ENCODE measurements at regions not wholly inside any gene's neighbourhood (a gene's known extent, or its start where the extent isn't known, plus 50 kb on each side); places are given as distances from the start of the nearest gene placed in this dataset.

DNA sequence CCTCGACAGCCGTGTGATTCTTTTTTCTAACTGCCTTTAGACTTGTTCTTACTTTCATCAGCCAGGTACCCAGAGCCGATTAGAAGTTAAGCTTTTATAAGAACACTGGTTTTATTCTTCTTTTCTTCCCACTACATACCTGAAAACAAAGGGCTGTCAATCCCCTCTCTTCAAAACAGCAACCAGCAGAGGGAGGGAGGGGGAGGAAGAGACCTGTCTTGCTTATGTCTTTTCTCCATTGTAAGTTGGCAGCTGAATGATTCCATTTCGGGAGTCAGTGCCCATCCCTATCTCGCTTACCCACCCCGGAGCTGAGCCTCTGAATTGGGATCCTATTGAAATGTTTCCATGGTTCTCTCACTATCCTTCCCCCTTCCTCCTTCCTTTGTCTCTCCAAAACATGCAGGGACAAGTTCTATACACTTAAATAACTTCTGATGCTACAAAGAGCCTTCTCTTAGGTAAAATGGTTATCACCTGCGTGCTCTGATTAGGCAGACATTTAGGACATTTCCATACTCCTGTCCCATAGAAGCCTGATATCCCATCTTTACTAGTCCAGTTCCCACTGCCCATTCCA is 83.9 kb upstream of the WWC1 start:
- TF ChIP-seq, protein P1, sequence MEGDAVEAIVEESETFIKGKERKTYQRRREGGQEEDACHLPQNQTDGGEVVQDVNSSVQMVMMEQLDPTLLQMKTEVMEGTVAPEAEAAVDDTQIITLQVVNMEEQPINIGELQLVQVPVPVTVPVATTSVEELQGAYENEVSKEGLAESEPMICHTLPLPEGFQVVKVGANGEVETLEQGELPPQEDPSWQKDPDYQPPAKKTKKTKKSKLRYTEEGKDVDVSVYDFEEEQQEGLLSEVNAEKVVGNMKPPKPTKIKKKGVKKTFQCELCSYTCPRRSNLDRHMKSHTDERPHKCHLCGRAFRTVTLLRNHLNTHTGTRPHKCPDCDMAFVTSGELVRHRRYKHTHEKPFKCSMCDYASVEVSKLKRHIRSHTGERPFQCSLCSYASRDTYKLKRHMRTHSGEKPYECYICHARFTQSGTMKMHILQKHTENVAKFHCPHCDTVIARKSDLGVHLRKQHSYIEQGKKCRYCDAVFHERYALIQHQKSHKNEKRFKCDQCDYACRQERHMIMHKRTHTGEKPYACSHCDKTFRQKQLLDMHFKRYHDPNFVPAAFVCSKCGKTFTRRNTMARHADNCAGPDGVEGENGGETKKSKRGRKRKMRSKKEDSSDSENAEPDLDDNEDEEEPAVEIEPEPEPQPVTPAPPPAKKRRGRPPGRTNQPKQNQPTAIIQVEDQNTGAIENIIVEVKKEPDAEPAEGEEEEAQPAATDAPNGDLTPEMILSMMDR (IDR thresholded peaks at IDR 0.05), result no peak
- no peak for TF ChIP-seq POLR2A (IDR thresholded peaks at IDR 0.05)
